ENCODE measurements at regions not wholly inside any gene's neighbourhood (a gene's known extent, or its start where the extent isn't known, plus 50 kb on each side); places are given as distances from the start of the nearest gene placed in this dataset.
"Not testable (repeated sequence)": the region's sequence is repeated elsewhere in the genome, so short reads cannot be mapped to it uniquely, and the experiment has no call there.

DNA sequence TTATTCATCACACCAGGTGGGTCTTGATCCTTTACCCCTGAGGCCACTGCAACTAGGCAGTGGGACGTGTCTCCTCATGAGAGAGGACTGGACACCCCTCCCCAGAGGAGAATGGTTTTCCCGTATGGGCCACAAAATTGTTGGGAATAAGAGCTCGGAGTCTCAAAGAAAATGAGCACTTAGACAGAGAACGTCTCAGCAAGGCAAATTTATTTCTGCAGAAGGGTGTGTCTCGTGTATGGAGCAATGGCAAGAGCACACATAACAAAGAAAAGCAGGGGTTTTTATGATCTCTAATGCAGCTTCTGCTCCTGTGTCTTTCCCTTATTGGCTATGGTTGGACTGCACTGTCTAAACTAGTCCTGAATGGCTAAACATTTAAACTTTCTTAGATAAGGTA lies 803.5 kb downstream of the PLOD2 start:
- DNase-seq: no peak

DNA sequence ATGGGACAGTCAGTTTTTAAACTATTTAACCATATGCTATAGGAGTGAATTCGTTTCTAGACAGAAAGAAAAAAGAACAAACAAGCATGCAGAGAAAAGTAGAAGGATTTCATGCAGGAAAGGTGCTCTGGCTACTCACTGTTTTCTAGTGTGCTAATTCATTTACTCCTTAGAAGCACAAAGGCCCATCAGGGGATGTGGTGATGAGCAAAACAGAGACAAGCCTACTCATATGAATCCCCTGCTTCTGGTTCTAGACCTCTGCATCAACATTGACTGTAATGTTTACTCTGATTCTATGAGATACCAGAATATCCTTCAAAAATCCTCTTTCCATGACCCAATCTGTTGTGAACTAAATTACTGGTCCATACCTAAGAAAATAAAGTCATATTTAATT lies 801.9 kb downstream of the PLOD2 start:
- no peak for DNase-seq

DNA sequence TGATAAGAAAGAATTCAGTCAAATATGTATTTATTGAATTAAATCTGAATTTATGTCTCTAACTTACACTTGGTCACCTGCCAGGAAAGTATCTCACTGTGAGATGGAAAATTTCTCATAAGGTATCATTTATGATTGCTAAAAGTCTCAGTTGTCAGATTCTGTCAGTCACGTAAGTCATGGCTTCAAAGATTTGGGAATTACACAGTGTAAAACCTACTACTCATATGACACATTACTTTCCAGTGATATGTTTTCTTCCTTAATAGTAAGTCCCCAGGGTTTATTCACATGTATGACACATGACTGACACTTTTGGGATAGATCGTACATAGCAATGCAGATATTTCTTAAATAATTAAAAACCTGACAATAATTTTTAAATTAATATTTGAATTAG lies 792.2 kb downstream of the PLOD2 start:
- DNase-seq: no peak

DNA sequence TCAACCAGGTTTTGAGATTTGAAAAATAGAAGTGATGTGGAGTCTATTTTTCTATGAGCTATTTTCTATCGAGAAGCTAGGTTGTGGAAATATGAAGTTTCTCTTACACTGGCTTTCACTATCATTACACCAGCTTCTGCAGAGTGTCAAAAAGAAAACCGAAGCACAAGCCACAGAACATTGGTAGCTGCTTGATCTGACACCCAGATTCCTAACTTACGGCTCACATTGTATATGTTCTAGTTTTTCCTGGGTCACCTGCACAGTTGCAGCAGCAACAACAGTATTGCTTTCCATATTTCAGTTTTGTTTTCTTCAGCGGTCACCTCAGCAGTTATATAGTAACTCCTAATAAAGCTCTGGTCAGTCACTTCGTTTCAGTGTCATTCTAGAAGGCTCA lies 790.1 kb downstream of the PLOD2 start:
- no peak for DNase-seq

DNA sequence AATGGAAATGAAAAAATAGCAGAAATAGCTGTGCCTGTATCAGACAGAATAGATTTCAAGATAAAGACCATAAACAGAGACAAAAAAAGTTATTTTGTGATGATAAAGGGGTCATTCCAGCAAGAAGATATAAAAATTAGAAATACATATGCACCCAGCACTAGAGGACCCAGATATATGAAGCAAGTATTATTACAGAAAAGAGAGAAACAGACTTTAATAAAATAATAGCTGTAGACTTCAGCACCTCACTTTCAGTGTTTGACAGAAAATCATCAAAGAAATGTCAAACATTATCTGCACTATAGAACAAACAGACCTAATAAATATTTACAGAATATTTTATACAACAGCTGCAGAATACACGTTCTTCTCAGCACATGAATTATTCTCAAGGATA lies 783.7 kb downstream of the PLOD2 start:
- DNase-seq: no peak

DNA sequence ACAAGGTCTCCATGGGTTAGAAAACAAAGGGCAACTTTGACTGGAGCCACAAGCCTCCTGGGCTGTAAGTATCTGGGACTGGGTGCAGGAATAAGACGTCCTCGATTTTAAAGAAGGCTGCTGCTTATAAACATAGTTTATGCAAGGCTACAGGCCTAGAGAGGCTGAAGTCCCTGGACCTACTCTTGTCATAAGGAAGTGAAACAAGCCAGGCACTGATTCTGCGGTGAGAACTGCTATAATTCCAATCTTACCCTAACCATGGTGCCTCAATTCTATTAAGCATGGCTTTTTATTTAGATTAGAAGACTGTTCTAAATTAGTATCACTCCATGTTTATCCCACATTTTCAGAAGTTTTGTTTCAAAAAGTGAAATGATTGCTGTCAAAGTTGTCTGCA lies 777.6 kb downstream of the PLOD2 start:
- no peak for DNase-seq

DNA sequence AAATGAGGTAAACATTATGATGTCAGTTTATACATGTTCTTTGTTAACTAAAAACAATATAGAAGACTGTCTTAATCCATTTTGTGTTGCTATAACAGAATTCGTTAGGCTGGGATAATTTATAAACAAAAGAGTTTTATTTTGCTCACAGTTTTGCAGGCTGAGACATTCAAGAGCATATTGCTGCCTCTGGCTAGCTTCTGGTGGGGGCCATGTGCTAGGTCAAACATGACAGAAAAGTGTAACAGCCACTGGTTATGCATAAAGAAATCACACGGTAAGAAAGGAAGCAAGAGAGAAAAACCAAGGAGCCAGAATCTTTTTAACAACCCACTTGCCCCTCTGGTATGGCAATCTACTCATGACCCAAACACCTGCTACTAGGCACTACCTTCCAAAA lies 776.7 kb downstream of the PLOD2 start:
- DNase-seq: no peak

DNA sequence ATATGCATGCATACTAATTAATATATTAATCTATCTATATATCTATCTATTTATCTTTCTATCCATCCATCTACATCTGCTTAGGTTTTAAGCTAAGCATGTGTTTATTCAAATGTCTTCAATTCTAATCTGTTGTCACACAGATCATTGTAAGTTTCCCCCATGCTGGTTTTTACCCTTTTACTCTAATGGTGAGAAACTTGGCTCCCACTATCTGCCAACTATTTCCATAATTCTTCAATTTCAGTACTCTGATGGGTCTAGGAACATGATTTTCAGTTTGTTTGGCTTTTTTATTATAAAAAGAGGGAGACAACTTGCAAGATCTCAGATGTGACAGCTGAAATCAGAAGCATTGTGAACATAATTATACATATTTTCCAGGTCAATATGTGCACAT lies 773.8 kb downstream of the PLOD2 start:
- DNase-seq: no peak

DNA sequence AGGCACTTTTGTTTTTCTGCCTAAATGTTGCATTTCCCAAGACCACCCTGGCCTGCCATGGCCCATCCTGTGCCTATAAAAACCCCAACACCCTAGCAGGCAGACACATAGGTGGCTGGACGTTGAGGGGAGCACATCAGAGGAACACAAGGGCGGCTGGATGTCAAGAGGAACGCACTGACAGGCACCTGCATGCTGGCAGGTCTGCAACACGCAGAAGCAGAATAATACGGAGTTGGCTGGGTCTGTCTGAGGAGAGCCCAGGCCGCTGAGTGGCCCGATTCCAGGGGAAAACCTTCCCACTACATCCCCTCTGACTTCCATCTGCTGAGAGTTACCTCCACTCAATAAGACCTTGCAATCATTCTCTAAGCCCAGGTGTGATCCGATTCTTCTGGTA lies 765.6 kb downstream of the PLOD2 start:
- DNase-seq: no peak

DNA sequence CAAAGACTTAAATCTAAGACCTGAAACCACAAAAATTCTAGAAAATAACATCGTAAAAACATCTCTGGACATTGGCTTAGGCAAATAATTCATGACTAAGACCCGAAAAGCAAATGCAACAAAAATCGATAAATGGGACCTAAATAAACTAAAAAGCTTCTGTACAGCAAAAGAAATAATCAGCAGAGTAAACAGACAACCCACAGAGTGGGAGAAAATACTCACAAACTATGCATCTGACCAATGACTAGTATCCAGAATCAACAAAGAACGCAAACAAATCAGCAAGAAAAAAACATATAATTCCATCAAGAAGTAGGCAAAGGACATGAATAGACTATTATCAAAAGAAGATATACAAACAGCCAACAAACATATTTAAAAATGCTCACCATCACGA lies 749.4 kb downstream of the PLOD2 start:
- no peak for DNase-seq

DNA sequence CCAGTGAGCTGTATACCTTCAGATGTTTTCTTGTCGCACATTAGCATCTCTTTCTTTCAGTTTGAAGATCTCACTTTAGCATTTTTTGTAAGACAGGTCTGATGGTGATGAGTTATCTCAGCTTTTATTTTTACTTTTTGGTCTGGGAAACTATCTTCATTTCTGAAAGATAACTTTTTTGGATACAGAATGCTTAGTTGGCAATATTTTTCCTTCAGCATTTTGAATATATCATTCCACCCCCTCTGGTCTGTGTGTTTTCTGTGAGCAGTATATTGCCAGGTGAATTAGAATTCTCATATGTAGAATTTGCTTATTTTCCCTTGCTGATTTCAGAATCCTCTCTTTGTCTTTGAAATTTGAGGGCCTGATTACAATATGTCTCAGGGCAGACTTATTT lies 743.3 kb downstream of the PLOD2 start:
- DNase-seq: no peak

DNA sequence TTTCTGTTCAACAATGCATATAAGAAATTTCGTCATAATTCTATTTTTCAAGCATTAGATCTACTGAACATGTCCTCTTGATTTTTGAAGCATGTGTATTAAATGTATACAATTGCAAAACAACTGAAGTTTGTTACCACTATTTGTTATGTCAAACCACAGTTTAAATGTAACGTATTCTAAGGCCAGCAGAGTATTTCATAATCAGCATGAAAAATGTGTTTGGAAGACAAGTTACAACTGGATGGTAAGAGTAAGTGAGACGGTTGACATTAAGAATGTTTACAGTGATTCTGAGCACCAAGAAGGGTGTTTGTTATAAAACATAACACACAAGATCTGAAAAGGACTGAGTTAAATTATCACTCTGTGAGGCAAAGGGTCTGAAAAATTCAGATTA lies 738.4 kb downstream of the PLOD2 start:
- DNase-seq: no peak

DNA sequence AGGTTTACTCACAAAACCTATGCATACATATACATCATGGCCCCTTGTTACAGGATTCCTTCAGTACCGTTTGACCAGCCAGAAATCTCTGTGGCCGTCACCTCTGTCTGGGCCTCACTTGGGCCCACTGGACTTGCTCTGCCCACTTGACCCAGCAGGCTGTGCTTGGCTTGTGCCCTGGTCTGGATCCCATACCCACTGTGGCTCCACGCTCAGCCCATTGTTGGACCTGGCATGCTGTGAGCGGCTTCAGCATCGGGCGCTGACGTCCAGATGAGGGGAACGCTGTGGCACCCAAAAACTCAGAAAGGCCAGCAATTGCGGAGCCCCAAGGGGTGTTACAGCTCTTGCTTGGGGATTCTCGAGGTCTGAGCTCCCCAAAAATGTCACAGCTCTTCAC lies 733.6 kb downstream of the PLOD2 start:
- DNase-seq: no peak

DNA sequence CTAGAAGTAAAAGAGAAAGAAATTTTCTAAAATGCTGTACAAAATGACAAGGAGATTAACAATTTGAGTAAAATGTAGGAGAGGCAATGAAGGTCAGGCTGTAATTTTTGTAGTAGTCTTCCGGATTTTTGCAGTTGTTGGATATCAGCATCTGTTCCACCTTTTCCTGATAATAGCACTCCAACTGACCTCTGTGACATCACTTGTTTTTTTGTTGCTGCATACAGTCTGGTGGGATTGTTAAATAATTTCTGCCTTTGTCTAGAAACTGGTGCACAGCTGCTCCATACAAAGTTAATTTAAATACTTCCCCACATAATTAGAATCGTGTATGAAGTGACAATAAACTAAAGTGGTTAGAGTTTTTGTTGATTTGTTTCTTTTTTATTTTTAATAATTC lies 731.4 kb downstream of the PLOD2 start:
- no peak for DNase-seq

DNA sequence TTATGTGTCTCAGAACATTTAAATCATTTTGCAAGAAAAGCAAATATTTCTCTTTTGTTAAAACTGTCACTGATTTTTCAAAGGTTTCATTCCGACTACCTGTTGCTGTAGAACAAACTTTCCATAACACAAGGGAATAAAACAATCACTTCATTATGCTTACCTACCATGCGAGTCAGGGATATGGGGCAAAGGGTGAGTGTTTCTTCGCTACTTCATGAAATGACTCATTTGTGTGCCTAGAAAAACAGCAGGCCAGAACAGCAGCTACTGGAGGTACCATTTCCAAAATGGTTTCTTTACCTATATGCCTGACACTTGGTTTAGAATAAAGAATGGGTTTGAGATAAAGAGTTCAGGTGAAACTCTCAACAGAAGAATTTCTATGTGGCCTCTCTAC lies 712.5 kb downstream of the PLOD2 start:
- no peak for DNase-seq

DNA sequence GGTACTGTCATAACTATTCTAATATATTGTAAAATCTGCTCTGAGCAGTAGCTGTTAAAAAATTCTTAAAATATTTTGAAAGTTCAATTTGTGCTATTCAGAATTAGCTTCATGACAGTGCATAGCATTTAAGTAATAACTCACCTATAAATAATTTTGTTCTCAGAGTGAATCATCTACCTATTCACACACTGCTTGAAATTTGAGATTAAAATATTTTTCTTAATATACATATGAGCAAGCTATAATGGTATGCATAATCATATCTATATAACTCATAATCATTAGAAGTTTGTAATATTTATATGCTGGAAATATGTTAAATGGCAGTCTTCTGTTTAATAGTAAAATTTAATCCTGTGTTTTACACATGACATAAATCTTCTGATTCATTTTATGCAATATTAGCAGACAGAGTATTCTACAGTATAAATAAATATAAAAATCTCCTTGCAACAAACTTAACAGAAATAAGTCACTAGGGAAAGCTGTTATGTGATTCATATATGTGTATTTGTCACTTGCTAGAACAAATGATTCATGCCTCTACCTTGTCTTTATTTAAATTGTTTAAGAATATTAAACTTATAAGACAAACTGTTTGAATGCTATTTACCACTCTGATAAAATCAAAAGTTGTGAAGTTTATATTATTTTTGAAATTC lies 710.8 kb downstream of the PLOD2 start:
- no peak for DNase-seq

DNA sequence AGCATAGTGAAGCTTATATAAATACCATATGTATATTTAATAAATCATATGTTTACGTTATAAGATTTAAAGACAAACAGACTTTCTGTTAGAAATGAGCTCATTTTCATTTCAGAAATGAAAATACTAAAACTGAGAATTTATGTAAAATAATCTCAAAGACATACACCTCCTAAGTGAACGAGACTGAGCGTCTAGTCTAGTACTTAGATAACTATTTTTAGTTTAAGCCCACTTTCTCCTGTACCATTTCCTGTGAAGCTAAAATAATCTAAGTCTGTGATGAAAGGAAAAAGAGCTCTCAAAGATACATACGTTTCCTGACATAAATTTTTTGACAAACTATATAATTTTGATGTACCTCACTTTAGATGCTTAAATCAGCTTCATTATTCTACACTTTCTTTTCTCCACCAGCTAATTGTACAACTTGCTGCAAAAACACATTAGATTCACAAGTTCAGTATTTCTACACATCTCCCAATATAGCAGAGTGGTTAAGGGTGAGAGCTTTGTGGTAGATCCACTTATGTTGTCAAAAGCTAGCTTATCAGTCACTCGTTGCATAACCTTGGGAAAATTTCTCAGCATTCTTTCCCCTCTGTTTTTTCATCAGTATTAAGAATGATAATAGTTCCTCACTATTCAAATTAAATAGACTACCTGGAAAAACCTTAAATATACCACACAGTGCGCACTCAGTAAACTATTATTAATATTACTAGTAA lies 703.0 kb downstream of the PLOD2 start:
- no peak for DNase-seq

DNA sequence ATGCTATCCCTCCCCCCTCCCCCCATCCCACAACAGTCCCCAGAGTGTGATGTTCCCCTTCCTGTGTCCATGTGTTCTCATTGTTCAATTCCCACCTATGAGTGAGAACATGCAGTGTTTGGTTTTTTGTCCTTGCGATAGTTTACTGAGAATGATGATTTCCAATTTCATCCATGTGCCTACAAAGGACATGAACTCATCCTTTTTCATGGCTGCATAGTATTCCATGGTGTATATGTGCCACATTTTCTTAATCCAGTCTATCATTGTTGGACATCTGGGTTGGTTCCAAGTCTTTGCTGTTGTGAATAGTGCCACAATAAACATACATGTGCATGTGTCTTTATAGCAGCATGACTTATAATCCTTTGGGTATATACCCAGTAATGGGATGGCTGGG lies 701.3 kb downstream of the PLOD2 start:
- DNase-seq: not testable (repeated sequence)

DNA sequence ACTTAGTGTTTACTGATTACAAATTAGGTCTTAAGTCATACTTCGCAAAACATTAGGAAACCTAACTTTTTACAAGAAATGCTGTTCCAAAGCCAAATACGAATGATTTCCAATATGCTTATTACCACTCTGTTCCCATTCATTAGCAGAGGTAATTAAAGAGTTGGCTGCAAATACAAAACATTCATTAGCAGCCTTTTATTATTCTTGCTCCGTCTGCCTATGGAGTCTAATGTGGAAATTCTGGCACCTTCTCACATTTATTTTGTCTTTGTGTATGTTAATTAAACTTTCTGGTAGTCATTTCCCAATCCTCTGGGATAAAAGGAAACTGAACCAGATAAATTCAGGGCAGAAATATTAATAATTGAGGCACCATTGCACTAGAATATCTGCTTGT lies 689.0 kb downstream of the PLOD2 start:
- DNase-seq: no peak

DNA sequence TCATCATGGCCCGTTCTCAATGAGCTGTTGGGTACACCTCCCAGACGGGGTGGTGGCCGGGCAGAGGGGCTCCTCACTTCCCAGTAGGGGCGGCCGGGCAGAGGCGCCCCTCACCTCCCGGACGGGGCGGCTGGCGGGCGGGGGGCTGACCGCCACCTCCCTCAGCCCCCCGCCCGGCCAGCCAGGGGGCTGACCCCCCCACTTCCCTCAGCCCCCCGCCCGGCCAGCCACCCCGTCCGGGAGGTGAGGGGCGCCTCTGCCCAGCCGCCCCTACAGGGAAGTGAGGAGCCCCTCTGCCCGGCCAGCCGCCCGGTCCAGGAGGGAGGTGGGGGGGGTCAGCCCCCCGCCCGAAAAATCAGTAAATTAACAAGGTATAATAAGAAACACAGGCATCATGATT lies 678.2 kb downstream of the PLOD2 start:
- not testable (repeated sequence) for DNase-seq

DNA sequence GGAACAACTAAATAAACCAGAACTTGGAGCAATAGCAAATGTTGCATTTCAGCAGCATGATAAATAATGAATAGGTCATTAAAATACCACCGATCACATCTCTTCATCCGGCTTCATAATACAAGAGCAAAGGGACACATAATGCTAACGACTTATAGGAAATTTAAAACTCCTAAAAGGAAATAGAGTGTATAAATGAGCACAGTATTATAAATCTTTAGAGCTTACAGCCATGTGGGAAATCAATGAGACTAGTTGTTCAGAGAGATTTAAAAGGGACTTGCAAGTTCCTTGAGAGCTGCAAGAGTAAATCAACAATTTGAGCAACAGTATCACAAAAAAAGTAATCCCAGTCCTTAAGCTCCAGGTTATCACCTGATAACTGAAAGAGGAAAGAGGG lies 677.0 kb downstream of the PLOD2 start:
- no peak for DNase-seq

DNA sequence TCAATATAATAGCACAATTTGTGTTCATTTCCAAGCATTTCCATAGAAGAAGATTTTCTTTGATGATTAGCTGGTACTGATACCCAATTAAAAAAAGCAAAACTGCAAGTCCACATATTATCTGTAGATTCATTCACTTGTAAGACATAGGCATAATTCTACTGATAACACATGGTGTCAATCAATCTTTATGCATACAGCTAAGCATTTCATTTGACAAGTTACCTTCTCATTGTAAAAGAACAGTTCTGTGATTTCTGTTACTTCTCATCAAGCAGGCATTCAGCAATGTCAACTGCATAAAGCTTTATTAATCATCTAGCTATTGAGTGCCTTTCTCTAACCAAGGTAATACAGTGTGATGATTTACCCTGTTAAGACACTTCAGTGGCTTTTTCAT lies 672.0 kb downstream of the PLOD2 start:
- no peak for DNase-seq

DNA sequence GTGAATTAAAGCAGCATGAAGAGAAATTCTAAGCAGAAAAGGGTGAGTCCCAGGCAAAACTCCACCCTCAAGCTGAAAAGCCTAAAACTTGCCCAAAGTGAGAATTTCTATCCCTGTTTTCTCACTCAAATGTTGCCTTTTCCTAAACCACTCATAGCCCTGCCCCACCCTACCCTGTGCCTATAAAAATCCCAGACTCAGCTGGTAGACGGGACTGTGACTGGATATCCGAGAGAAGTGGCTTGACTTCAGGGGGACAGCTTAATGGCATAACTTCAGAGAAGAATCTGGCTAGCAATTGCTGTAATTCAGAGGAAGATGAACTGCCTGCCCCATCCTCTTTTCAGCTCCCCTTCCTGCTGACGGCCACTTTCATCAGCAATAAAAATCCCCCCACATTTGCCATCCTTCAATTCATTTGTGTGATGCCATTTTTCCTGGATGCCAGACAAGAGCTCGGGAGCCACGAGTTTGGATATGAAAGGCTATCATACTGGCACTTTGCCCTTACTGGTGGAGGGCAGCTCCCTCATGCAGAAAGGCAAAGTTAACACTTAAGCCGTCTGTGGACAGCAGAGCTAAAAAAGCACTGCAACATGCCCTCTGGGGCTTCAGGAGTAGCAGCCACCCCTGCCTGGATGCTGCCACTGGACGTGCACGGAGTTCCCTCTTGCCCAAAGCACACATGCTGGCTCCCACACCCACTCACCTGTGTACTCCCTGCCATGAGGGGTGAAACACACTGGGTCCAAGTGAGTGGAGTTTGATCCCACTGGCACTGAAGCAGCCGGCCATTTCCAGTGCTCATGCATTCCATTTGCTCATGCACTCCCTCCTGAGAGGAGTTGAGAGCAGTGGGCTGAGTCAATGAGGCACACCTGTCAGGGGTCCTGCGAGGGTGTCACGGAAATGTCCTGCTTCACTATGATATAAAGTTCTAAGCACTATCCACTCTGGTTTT lies 670.6 kb downstream of the PLOD2 start:
- no peak for DNase-seq

DNA sequence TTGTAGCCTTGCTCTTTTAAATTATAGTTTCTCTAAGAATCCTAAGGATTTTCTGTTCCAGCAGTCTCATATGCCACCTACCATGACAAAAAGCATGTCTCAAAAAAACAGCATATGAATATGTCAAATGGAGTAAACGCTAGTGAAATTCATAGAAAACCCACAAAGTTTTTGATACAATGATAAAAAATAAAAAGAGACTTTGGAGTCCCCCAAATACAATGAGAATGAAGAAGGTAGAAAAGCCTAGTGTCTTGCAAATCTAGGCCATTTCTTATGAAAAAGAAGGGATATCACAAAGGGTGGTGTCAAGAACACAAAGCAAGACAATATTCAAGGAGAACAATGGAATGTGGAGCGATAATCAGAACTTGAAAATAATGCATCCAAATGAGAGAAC lies 668.5 kb downstream of the PLOD2 start:
- DNase-seq: no peak

Measured in NCI-H2227 treated with DMSO at 0.1 percent for 48 hours (cell line).